GM18517 (cell line): ENCODE measurements at regions not wholly inside any gene's neighbourhood (a gene's known extent, or its start where the extent isn't known, plus 50 kb on each side); places are given as distances from the start of the nearest gene placed in this dataset.
"Not testable (repeated sequence)": the region's sequence is repeated elsewhere in the genome, so short reads cannot be mapped to it uniquely, and the experiment has no call there.

ENCODE experiments used
- ATAC-seq: cut with Tn5 transposase; IDR thresholded peaks from one replicate; pipeline ENCODE4 v1.9.1; 2021; ENCODE audit warnings: mild to moderate bottlenecking, moderate library complexity; ENCODE audit not compliant: unreplicated experiment

DNA sequence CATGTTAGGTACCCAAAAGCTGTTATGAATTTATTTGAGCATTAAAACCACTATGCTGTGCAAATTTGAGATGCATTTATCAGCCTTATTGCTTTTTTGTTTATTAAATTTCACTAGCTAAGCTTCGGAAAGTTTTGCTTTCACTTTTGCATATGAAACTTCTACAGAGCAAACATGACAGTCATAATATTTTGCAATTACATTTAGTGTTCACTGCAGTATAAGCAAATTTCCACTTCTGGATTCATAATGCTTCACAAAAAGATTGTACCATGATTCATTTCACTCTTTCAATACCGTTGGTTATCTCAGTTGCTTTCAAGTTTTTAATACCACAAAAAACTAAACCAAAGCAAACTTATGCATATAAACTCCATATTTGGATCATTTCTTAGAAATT is 228.7 kb upstream of the SLC8A1 start:
- ATAC-seq: peak; percentile 96

DNA sequence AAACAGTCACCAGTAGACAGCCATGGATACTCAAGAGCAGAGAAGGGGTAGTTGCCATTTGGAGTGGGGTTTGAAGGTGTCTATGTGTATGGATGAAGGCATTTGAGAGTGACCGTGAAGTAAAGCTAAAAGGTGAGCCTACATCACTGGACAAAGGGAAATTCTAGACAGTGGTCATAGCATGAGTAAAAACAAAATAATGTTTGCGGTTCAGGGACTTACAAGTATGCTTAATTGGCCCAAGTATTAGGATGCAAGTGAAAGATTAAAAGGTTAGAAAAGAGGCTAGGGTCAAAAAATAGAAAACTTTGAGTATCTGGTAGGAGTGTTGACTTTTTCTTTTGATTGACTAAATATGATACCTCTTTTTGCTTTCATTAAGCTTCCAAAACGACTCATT is 238.1 kb upstream of the SLC8A1 start:
- ATAC-seq: no peak

DNA sequence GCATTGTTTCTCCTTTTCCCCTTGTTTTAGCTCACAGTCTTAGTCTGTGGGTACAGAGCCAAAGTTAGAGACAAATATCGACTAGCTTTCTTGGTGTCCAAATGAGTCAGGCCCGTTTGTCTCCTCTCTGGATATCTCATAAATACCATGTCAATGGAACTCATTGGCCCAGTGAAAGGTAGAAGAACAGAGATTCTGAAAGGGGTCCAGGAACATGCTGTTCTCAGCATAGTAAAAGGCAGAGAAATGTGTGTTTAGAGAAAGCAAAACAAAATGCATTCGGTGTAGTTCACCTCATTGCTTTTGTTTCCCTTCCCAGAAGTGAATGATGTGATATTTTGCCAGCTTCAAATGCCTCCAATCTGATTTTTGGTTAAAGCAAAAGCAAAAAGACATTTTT is 238.6 kb upstream of the SLC8A1 start:
- no peak for ATAC-seq

DNA sequence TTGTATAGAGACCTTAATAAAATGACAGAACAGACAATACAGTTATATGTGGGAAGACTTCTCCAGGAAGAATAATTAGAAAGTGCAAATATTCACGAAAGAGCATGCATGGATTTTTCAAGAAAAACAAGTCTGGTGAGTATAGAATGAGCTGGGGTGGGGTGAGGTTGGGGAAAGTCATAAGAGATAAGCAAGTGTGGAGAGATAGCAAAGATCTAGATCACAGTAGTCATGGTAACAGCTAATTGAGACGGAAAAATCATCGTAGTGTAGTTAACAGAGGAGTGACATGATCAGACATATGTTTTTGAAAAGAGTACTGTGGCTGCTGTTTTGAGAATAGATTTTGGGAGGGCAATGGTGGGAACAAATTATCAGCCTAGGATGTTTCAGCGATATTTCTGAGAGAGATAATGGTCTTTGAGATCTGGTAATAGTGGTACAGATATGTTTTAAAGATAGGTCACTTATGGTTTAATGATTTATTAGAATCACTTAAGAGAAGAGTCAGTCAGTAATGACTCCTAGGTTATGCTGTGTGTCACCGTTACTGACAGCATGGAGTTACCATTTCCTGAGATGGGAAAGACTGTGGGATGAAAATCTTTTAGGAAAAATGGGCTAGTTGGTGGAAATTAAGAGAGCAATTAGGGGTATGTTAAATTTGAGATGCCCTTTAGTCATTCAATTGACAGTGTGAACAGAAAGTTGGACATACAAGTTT is 248.5 kb upstream of the SLC8A1 start:
- ATAC-seq: no peak

DNA sequence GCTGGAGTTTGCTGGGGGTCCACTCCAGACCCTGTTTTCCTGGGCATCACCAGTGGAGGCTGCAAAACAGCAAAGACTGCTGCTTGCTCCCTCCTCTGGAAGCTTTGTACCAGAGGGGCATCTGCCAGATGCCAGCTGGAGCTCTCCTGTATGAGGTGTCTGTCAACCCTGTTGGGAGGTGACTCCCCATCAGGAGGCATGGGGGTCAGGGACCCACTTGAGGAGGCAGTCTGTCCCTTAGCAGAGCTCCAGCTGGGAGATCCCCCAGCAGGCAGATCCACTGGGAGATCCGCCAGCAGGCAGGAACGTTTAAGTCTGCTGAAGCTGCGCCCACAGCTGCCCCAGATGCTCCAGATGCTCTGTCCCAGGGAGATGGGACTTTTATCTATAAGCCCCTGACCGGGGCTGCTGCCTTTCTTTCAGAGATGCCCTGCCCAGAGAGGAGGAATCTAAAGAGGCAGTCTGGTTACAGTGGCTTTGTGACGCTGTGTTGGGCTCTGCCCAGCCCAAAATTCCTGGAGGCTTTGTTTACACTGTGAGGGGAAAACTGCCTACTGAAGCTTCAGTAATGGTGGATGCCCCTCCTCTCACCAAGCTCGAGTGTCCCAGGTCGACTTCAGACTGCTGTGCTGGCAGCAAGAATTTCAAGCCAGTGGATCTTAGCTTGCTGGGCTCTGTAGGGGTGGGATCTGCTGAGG is 260.5 kb upstream of the SLC8A1 start:
- ATAC-seq: not testable (repeated sequence)

DNA sequence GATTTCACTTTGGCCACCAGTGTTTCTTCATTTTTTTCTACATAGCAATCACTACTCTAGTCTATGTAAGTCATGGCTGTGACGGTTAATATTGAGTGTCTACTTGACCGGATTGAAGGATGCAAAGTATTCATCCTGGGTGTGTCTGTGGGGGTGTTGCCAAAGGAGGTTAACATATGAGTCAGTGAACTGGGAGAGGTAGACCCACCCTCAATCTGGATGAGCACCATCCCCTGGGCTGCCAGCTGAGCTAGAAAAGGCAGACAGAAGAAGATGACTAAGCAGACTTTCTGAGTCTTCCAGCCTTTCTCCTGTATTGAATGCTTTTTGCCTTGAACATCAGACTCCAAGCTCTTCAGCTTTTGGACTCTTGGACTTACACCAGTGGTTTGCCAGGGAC is 265.0 kb upstream of the SLC8A1 start:
- ATAC-seq: no peak

DNA sequence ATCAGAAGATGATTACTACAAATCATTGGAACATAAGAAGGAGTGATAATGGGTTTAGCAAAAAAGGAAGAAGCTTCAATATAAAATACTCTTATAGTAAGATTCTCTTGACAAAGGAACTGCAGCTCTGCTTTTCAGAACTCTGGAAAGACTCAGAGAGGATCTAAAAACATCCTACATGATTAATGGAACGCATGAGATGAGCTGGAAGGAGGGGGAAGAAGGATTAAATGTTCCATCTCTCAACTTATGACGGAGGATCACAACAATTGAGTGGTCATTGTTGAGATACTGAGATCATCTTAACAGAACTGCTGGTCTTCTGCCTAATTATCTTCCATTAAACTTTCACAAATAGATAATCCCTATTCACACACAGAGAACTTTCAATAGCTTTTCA is 267.5 kb upstream of the SLC8A1 start:
- ATAC-seq: no peak

DNA sequence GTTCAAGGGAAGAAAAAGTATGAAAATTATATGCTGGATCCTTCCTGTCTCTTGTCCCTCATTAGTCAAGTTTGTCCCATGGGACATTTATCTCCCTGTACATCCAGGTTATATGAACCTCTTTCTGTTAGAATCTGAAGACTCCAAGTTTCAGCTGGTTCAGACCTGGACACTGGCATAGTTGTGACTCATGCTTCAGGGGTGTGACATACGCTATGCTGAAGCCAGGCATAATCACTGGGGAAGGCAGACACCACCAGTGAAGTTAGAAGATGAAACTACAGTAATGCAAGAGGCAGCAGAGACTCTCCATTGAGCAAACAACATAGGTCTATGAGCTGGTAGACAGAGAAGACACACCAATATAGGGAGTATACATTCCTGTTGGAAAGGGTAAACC is 269.7 kb upstream of the SLC8A1 start:
- no peak for ATAC-seq

DNA sequence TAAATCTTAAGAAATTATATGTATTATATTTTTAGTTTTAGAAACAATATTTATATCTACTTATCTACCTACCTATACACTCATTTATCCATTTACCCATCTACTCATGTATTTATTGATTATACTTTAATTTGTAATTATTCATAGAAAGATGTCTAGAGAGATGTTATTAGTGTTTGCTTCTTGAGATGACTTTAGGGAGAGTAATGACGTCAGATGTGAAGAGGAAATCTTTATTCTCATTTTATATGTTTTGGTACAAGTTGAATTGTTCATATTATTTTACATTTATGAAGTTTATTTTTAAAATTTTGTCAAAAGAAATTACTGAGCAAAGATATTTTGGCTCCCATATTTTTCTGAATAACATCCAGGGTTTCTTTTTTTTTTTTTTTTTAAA is 271.3 kb upstream of the SLC8A1 start:
- no peak for ATAC-seq

DNA sequence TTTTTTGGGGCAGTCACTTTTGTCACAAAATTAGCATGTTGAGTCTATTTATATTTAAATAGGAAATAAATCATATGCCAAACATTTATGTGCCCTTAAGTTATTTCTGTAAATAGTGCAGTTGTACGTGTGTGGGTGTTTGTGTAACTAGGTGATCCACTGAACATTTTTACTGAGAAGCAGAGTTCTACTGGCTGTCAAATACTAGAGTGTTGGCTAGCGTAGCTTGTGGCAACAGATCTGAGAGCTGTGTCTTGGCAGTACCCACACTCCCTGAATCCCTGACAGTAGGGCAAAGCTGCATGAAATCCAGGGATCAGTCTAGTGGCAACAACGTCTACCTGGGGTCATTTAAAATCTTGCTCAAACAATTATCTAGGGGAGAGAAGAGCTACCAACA is 273.1 kb upstream of the SLC8A1 start:
- ATAC-seq: no peak

DNA sequence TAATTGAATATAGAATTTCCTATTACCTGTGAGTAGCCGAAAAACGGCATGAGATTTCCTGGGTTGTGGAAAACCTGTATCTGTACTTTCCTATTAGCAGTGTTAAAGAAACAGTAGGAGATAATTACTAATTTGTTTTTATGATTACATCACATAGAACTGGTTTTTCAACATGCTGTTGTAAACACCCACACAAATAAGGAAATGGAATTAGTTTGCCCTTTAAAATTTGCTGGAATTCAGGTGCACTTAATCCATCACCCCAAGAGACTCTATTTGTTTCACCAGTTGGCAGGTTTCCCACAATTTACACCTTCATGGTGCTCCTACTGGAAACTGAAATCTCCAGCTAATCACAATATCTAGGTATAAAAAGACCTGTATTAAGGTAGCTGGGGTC is 274.1 kb upstream of the SLC8A1 start:
- ATAC-seq: no peak

DNA sequence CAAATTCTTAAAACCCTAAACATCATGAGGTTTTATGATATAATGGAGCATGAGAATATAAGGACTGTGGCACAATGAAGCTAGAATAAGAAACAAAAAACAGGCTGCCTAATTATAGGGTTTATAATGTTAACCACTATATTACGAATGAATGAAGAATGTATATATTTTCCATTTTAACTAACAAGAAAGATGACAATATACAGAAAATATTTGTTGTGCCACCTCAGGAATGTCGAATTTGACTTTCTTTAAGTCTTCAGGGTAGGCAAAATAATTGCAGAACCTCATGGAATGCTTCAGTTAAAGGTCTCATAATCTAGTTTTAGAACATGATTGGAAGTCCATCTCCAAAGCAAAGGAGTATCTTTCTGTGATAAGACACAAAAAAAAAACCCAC is 282.9 kb upstream of the SLC8A1 start:
- ATAC-seq: no peak

DNA sequence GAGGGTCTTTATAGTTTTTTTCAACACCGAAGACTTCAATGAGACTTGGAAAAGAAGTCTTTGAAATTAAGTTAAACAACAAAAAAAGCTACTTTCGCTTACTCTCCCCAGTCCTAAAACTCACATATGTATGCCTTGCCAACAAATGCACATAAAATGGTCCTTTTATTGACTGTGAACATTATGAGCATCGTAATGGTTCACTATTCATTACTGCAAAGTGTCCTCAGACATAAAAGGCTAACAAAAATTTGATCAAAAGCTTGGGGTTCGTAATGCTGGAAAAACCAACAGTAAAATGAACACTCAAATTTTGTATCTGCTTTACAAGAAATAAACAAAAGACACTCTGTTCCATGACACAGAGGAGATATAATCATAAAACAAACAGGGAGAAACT is 285.3 kb upstream of the SLC8A1 start:
- ATAC-seq: no peak

DNA sequence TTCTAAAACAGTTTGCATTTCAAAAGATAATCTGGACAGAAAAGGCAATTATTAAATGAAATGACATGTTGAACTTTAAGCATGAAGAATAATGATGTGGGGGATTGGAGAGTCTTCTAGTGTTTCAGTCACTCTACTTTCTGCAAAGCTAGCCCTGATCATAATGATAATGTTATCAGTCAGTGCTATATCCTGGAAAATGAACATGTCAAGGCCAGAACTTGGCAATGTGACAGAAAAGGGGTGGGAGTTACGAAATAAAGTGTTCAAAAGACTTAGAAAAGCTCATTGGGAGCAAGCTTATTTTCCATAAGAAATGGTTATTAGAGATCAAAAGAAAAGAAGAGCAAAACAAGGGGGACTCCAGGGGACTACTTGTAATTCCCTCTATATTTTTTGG is 288.5 kb upstream of the SLC8A1 start:
- no peak for ATAC-seq

DNA sequence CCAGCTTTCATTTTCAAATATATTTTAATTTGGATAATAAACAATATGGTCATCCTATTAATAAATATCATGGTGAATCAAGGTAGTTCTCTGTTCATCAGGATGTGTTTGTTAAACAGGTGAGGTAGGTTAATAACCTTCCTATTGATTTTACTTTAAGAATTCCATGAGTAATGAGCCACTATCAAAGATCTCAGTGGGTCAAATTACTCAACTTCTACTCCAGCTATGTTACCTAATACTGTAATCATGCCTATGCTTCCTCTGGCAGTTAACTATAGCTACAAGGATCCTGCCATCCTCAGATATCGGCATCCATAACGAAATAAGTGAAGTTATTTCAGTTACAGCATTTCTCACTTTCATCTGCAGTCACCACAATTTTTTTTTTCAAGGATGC is 289.6 kb upstream of the SLC8A1 start:
- no peak for ATAC-seq

DNA sequence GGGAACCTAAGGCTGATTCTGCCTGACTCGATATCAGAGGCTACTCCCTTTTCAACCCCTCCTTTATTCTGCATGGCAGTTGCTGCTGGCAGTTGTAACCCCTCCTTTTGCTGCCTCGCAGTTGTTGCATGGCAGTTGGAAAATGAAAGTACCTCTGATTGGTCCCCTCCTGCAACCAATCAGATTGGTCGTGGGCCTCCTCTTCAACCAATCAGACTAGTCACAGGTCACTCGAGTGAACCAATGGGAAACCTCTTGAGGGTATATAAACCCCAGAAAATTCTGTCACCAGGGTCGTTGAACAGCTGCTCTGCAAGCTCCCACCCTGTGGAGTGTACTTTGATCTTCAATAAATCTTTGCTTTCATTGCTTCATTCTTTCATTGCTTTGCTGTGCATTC is 294.3 kb upstream of the SLC8A1 start:
- no peak for ATAC-seq

DNA sequence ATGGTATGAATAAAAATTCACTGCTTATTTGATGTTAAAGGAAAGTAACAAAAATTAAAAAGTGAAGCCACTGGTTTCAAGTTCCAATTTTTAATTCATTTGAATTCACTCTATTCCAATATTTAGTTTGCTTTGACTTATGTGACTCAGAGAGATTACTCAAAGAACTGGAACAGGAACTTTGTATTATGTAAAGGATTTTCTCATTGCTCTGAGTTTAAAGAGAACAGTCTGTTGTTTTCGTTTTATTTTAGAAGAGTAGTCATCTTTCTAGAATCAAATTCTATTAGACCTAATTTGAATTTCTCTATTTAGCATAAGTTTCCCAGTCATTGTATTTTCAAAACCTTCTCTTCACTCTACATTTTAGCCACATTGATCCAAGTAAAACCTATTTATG is 300.1 kb upstream of the SLC8A1 start:
- no peak for ATAC-seq

DNA sequence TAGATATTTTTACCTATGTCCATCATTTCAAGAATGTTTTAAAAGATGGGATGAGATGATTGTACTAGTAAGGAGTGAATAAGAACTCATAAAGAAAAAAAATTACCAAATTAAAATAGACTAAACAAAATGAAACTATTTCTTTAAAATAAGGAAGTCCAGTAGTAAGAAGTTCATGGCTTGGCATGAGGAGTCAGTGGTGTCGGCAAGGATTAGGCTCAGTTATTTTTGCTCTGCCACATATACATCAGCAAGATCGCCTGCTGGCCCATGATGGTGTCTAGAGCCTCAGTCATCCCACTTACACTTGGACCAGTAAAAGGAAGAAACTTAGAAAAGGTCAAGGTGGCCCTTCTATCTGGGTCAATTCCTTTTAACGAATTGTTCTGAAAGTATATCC is 300.9 kb upstream of the SLC8A1 start:
- no peak for ATAC-seq

DNA sequence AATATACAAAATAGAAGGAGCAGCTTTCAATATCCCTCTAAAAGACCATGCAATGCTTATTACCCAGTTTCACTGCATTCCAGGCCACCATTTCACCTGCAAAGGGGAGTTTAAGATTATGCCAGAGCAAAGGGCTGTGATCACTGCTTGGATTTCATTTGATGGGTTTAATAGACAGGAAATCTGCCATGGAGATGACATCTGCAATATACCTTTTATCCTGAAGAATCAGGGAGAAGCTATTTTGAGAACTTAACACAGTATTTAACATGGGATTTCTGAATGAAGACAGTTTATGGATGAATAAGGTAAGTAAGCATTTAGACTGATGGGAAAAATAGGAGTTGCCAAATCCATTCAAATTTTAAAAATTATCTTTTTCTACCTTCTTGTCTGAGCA is 303.0 kb upstream of the SLC8A1 start:
- no peak for ATAC-seq

DNA sequence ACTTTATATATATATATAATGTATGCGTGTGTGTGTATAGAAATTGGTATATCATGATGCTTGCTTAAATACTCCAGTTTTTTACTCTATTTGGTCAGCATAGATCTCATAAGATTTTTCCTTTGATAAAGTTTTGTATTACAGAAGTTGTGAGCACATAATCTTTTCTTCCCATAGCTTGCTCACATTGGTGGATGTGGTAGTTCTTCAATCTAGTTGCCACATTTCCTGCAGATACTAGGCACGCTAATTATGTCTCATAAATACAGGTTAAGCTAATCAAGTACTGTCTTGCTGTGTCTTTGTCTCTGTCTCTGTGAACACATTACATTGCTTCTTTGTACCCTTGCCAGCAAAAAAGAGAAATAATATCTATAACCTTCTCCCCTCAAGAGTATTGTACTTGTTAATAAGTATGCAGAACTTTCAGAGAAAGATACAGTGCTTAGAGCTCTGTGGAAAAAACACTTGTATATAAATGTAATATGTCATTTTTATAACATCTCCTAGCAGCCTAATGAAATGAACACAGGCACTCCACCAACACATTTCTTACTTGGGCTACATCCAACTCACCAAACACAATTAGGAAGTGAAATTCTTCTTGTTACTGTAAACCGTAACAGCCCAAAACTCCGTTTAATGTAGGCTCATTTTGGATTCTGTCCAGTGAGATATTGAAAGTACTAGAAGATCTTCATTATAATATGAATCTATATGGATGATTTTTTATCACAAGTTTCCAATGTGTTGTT is 306.7 kb upstream of the SLC8A1 start:
- ATAC-seq: no peak

DNA sequence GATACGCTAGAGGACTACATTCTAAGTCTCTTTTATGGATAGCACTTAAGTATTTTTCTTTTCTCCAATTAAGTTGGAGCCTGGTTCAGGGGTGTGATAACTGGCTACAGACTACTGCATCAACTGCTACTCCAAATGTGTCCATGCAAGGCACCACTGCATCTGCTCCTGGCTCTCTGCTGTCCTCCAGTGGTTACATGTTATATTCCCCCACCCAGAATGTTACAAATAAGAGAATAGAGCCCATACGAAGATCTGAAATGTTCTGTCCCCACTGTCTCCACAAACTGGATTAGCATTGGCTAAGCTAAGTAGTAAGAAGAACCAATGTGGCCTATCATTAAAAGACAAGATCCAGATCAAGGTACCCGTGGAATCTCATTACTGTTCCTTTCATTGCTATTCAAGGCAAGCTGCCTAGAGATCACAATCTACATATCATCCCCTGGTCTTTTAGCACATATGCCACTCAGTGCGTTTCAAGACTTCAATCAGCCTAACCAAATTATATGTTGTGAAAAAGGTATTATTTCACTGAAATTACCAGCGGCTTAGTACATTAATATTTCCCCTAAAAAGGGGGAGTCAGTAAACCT is 308.3 kb upstream of the SLC8A1 start:
- no peak for ATAC-seq

DNA sequence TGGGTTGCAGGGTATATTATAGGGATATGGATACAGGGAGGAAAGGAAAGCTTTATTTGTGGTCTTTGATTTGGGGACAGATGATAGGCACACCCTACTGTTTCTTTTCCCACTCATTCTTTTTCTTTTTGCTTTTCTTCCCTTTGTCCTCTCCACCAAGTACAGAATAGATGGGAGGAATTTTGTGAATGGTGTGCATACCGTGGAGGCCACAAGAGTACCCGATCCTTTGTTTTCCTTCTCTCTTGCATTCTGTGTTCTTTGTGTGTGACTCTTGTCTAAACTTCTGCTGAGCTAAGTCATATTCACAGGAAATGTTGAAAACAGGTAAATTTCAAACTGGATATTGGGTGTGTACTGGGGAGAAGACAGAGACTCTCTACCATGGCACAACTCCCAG is 321.4 kb upstream of the SLC8A1 start:
- ATAC-seq: no peak
